HEK293 (cell line): ENCODE measurements at regions not wholly inside any gene's neighbourhood (a gene's known extent, or its start where the extent isn't known, plus 50 kb on each side); places are given as distances from the start of the nearest gene placed in this dataset.

Experiments used
- CTCF ChIA-PET: fragments of 350-600 bp; formaldehyde crosslinking; extraction: SDS; loops from one replicate; lab custom pipeline; 2021; ENCODE audit warnings: antibody characterized with exemption; lab: Yijun Ruan, JAX
- POLR2A ChIA-PET: fragments of 300-600 bp; formaldehyde crosslinking; extraction: SDS; loops from one replicate; lab custom pipeline; 2020; ENCODE audit warnings: antibody characterized with exemption, inconsistent platforms; lab: Yijun Ruan, JAX
- H3K27ac ChIP-seq: fragments of 200-500 bp; sonication (Bioruptor generic); 2 replicates; pipeline ENCODE4 v1.5.1; 2014; ENCODE audit warnings: low read depth, low read length, control low read depth, inconsistent platforms; ENCODE audit errors: extremely low read depth
- H3K36me3 ChIP-seq, 2 experiments: fragments of 200-500 bp in 1 of 2; sonication (Bioruptor generic) in 1 of 2; 1 replicate in 1 of 2; 2 replicates in 1 of 2; pipeline ENCODE4 v1.5.1; 2014 to 2017; ENCODE audit warnings: inconsistent platforms in 2 of 2, low read length in 2 of 2; ENCODE audit not compliant: control insufficient read depth in 2 of 2, insufficient read depth in 1 of 2
- H3K4me1 ChIP-seq: fragments of 200-500 bp; sonication (Bioruptor generic); 2 replicates; pipeline ENCODE4 v1.5.1; 2014; ENCODE audit warnings: mild to moderate bottlenecking, low read length, inconsistent platforms; ENCODE audit not compliant: control insufficient read depth, insufficient read depth
- H3K4me3 ChIP-seq: 2 replicates; pipeline ENCODE4 v1.5.1; 2011; ENCODE audit warnings: low read depth, mild to moderate bottlenecking, control low read depth, low read length, moderate library complexity
- H3K9me3 ChIP-seq: fragments of 200-500 bp; sonication (Bioruptor generic); 2 replicates; pipeline ENCODE4 v1.5.1; 2014; ENCODE audit warnings: low read depth, low read length, inconsistent platforms; ENCODE audit not compliant: control insufficient read depth, insufficient read depth
- GLIS2 ChIP-seq: fragments of 450-650 bp; formaldehyde crosslinking; IDR thresholded peaks from 2 replicates; pipeline ENCODE4 v1.5.1; 2016; ENCODE audit warnings: missing biosample characterization, missing genetic modification characterization
- KLF17 ChIP-seq: fragments of 450-650 bp; formaldehyde crosslinking; IDR thresholded peaks from 2 replicates; pipeline ENCODE4 v1.5.1; 2016; ENCODE audit warnings: missing biosample characterization, missing genetic modification characterization
- PRDM10 ChIP-seq: fragments of 450-650 bp; formaldehyde crosslinking; IDR thresholded peaks from 2 replicates; pipeline ENCODE4 v1.5.1; 2016; ENCODE audit warnings: missing biosample characterization, missing genetic modification characterization
- REPIN1 ChIP-seq: fragments of 450-650 bp; formaldehyde crosslinking; IDR thresholded peaks from 2 replicates; pipeline ENCODE4 v1.5.1; 2017; ENCODE audit warnings: missing biosample characterization, missing genetic modification characterization, low read depth
- SCRT2 ChIP-seq: fragments of 450-650 bp; formaldehyde crosslinking; IDR thresholded peaks from 2 replicates; pipeline ENCODE4 v1.5.1; 2016; ENCODE audit warnings: missing biosample characterization, missing genetic modification characterization
- ZBTB44 ChIP-seq: fragments of 450-650 bp; IDR thresholded peaks from 2 replicates; pipeline ENCODE4 v1.5.1; 2018; ENCODE audit warnings: missing biosample characterization, mild to moderate bottlenecking, missing genetic modification characterization
- ZBTB48 ChIP-seq: fragments of 450-650 bp; formaldehyde crosslinking; IDR thresholded peaks from 2 replicates; pipeline ENCODE4 v1.5.1; 2016; ENCODE audit warnings: missing biosample characterization, missing genetic modification characterization
- ZBTB7A ChIP-seq: fragments of 450-650 bp; formaldehyde crosslinking; IDR thresholded peaks from 2 replicates; pipeline ENCODE4 v1.5.1; 2016; ENCODE audit warnings: low read depth, missing biosample characterization, missing genetic modification characterization
- ZFP37 ChIP-seq: fragments of 450-650 bp; formaldehyde crosslinking; IDR thresholded peaks from 2 replicates; pipeline ENCODE4 v1.5.1; 2016; ENCODE audit warnings: missing biosample characterization, missing genetic modification characterization
- ZNF10 ChIP-seq: fragments of 450-650 bp; formaldehyde crosslinking; IDR thresholded peaks from 2 replicates; pipeline ENCODE4 v1.5.1; 2017; ENCODE audit warnings: missing biosample characterization, missing genetic modification characterization
- ZNF121 ChIP-seq: fragments of 450-650 bp; formaldehyde crosslinking; IDR thresholded peaks from 2 replicates; pipeline ENCODE4 v1.5.1; 2016; ENCODE audit warnings: missing biosample characterization, missing genetic modification characterization
- ZNF148 ChIP-seq: fragments of 450-650 bp; formaldehyde crosslinking; IDR thresholded peaks from 2 replicates; pipeline ENCODE4 v1.5.0; 2017; ENCODE audit warnings: missing biosample characterization, missing genetic modification characterization, borderline replicate concordance
- ZNF19 ChIP-seq: fragments of 450-650 bp; formaldehyde crosslinking; IDR thresholded peaks from 2 replicates; pipeline ENCODE4; 2016; ENCODE audit warnings: missing biosample characterization, missing genetic modification characterization, low read depth
- ZNF211 ChIP-seq: fragments of 450-650 bp; formaldehyde crosslinking; IDR thresholded peaks from 2 replicates; pipeline ENCODE4 v1.5.1; 2016; ENCODE audit warnings: low read depth, missing biosample characterization, missing genetic modification characterization
- ZNF24 ChIP-seq: fragments of 450-650 bp; formaldehyde crosslinking; IDR thresholded peaks from 2 replicates; pipeline ENCODE4 v1.5.1; 2016; ENCODE audit warnings: missing biosample characterization, missing genetic modification characterization
- ZNF280D ChIP-seq: fragments of 450-650 bp; formaldehyde crosslinking; IDR thresholded peaks from 2 replicates; pipeline ENCODE4 v1.5.1; 2016; ENCODE audit warnings: missing biosample characterization, missing genetic modification characterization
- ZNF324 ChIP-seq: fragments of 450-650 bp; formaldehyde crosslinking; IDR thresholded peaks from 2 replicates; pipeline ENCODE4 v1.5.1; 2016; ENCODE audit warnings: missing biosample characterization, missing genetic modification characterization
- ZNF366 ChIP-seq: fragments of 450-650 bp; formaldehyde crosslinking; conservative IDR thresholded peaks from 2 replicates; pipeline ENCODE4 v1.5.1; 2016; ENCODE audit warnings: missing biosample characterization, missing genetic modification characterization
- ZNF501 ChIP-seq: fragments of 450-650 bp; formaldehyde crosslinking; IDR thresholded peaks from 2 replicates; pipeline ENCODE4 v1.5.1; 2016; ENCODE audit warnings: missing biosample characterization, missing genetic modification characterization
- ZNF521 ChIP-seq: fragments of 450-650 bp; formaldehyde crosslinking; IDR thresholded peaks from 2 replicates; pipeline ENCODE4 v1.5.1; 2017; ENCODE audit warnings: missing biosample characterization, mild to moderate bottlenecking, missing genetic modification characterization
- ZNF544 ChIP-seq: fragments of 450-650 bp; formaldehyde crosslinking; IDR thresholded peaks from 2 replicates; pipeline ENCODE4 v1.5.0; 2017; ENCODE audit warnings: missing biosample characterization, missing genetic modification characterization
- ZNF585B ChIP-seq: fragments of 450-650 bp; formaldehyde crosslinking; IDR thresholded peaks from 2 replicates; pipeline ENCODE4 v1.5.1; 2016; ENCODE audit warnings: missing biosample characterization, missing genetic modification characterization
- ZNF596 ChIP-seq: fragments of 450-650 bp; IDR thresholded peaks from 2 replicates; pipeline ENCODE4 v1.5.0; 2018; ENCODE audit warnings: missing biosample characterization, mild to moderate bottlenecking, missing genetic modification characterization, moderate library complexity
- ZNF621 ChIP-seq: fragments of 450-650 bp; formaldehyde crosslinking; IDR thresholded peaks from 2 replicates; pipeline ENCODE4 v1.5.1; 2017; ENCODE audit warnings: missing biosample characterization, missing genetic modification characterization
- ZNF660 ChIP-seq: fragments of 450-650 bp; IDR thresholded peaks from 2 replicates; pipeline ENCODE4 v1.5.1; 2018; ENCODE audit warnings: missing biosample characterization, mild to moderate bottlenecking, missing genetic modification characterization
- ZNF768 ChIP-seq: fragments of 450-650 bp; formaldehyde crosslinking; IDR thresholded peaks from 2 replicates; pipeline ENCODE4 v1.5.1; 2018; ENCODE audit warnings: missing biosample characterization, mild to moderate bottlenecking, missing genetic modification characterization

GRCh38 chr17:54482843-54483242, 417.8 kb upstream of the TOM1L1 start:
- H3K9me3 ChIP-seq = no peaks in the 10 kb centered on the region
- no peaks in the 10 kb centered on the region for H3K4me1 ChIP-seq
- no peaks in the 10 kb centered on the region for H3K36me3 ChIP-seq
- TF ChIP-seq KLF17 = no peak
- no peak for TF ChIP-seq ZNF366
- TF ChIP-seq ZFP37 (tag by site-specific recombination) = no peak
- TF ChIP-seq ZNF585B = no peak
- no peak for TF ChIP-seq ZNF24 (tag by site-specific recombination)
- no peak for TF ChIP-seq ZNF596 (tag by site-specific recombination)
- no peak for TF ChIP-seq REPIN1 (tag by site-specific recombination)
- no peak for TF ChIP-seq ZNF211 (tag by site-specific recombination)
- TF ChIP-seq ZNF280D = no peak
- no peak for TF ChIP-seq ZNF121 (tag by site-specific recombination)
- no peak for TF ChIP-seq ZNF148 (tag by site-specific recombination)
- no peak for TF ChIP-seq SCRT2 (tag by site-specific recombination)
- TF ChIP-seq ZNF768 (tag by site-specific recombination) = no peak
- TF ChIP-seq ZNF19 (tag by site-specific recombination) = no peak
- TF ChIP-seq ZBTB48 (tag by site-specific recombination) = no peak
- TF ChIP-seq ZNF521 (tag by site-specific recombination) = no peak
- no peak for TF ChIP-seq ZNF660
- no peak overlapping the region for H3K4me3 ChIP-seq
- ChIA-PET CTCF (no interaction called here), POLR2A (no interaction called here)
- H3K27ac ChIP-seq = no peak overlapping the region

- CTCF ChIA-PET = no interaction called here
- POLR2A ChIA-PET = no interaction called here
- TF ChIP-seq ZNF501 = no peak
- TF ChIP-seq ZBTB44 = no peak
- no peak for TF ChIP-seq ZNF621 (tag by site-specific recombination)
- TF ChIP-seq GLIS2 (tag by site-specific recombination) = no peak
- TF ChIP-seq PRDM10 (tag by site-specific recombination) = no peak
- TF ChIP-seq ZNF10 (tag by site-specific recombination) = no peak
- TF ChIP-seq ZNF324 (tag by site-specific recombination) = no peak
- TF ChIP-seq ZBTB7A (tag by site-specific recombination) = no peak
- TF ChIP-seq ZNF544 (tag by site-specific recombination) = no peak
Measured at GRCh38 chr17:54493691-54494090, 407.0 kb upstream of the TOM1L1 start.

More at GRCh38 chr17:54493691-54494090, 407.0 kb upstream of the TOM1L1 start:
- Histone ChIP-seq H3K4me1 (no peaks in the 10 kb centered on the region), H3K9me3 (no peaks in the 10 kb centered on the region), H3K27ac (no peak overlapping the region), H3K36me3 (no peaks in the 10 kb centered on the region), H3K4me3 (no peak overlapping the region)
